ENCODE measurements at regions not wholly inside any gene's neighbourhood (a gene's known extent, or its start where the extent isn't known, plus 50 kb on each side); places are given as distances from the start of the nearest gene placed in this dataset.

DNA sequence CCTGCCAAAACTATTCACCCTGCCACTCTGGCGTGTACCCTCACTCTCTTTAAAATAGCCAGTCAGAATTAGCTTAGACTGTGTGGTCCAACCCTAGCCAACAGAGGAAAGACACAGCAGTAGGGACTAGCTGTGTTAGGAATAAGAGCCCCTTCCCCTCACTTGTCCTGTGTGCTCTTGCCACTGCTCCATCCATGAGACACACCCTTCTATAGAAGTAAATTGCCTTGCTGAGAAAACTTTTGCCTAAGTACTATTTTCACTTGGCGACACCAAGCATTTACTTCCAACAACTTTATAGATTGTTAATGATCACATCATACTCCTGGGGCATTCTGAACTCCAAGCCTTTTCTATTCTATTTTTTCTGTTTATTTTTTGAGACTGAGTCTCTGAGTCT lies 170.2 kb upstream of the TRIM24 start:
- no peak overlapping the region for H3K4me3 ChIP-seq (ENCODE audit: low read depth, low read length)
- TF ChIP-seq, protein P1, sequence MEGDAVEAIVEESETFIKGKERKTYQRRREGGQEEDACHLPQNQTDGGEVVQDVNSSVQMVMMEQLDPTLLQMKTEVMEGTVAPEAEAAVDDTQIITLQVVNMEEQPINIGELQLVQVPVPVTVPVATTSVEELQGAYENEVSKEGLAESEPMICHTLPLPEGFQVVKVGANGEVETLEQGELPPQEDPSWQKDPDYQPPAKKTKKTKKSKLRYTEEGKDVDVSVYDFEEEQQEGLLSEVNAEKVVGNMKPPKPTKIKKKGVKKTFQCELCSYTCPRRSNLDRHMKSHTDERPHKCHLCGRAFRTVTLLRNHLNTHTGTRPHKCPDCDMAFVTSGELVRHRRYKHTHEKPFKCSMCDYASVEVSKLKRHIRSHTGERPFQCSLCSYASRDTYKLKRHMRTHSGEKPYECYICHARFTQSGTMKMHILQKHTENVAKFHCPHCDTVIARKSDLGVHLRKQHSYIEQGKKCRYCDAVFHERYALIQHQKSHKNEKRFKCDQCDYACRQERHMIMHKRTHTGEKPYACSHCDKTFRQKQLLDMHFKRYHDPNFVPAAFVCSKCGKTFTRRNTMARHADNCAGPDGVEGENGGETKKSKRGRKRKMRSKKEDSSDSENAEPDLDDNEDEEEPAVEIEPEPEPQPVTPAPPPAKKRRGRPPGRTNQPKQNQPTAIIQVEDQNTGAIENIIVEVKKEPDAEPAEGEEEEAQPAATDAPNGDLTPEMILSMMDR (IDR thresholded peaks at IDR 0.05; ENCODE audit: control insufficient read depth, extremely low read depth, insufficient read depth) = no peak
- DNase-seq (ENCODE audit: low read depth) = no peak

DNA sequence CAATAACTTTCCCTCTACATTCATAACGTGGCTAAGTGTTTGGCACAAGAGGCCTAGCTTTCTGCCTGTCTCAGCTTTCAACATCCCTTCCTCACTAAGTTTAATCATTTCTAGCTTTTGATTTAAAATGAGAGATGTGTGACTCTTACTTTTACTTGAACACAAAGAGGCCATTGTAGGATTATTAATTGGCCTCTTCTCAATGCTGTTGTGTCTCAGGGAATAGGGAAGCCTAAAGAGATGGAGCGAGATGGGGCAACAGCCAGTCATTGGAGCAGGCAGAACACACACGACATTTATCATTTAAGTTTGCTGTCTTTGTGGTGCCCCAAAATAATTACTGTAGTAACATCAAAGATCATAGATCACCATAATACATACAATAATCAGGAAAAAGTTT lies 167.1 kb upstream of the TRIM24 start:
- H3K4me3 ChIP-seq (ENCODE audit: low read depth, low read length) = no peak overlapping the region
- no peak for DNase-seq (ENCODE audit: low read depth)
- TF ChIP-seq, protein P1 (IDR thresholded peaks at IDR 0.05; ENCODE audit: control insufficient read depth, extremely low read depth, insufficient read depth) = no peak

DNA sequence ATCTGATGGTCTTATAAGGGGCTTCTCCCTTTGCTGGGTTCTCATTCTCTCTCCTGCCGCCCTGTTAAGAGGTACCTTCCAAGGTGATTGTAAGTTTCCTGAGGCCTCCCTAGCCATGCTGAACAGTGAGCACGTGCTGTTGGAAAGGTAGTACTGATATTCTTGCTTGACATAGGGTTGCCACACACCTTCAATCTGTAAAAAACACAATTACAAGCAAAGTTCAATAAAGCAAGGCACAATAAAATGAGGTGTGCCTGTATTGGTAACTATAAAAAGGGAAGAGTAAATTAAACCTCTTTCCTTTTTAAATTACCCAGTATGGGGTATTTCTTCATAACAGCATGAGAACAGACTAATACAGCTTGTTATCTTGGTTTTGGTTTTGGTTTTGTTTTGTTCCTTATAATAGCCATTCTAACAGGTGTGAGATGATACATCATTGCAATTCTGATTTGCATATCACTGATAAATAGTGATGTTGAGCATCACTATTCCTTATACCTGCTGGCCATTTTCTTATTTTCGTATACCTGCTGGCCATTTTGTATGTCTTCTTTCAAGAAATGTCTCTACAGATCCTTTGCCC lies 164.9 kb upstream of the TRIM24 start:
- DNase-seq (ENCODE audit: low read depth) = no peak
- H3K4me3 ChIP-seq (ENCODE audit: low read depth, low read length) = no peak overlapping the region
- TF ChIP-seq, protein P1 (IDR thresholded peaks at IDR 0.05; ENCODE audit: control insufficient read depth, extremely low read depth, insufficient read depth) = no peak

DNA sequence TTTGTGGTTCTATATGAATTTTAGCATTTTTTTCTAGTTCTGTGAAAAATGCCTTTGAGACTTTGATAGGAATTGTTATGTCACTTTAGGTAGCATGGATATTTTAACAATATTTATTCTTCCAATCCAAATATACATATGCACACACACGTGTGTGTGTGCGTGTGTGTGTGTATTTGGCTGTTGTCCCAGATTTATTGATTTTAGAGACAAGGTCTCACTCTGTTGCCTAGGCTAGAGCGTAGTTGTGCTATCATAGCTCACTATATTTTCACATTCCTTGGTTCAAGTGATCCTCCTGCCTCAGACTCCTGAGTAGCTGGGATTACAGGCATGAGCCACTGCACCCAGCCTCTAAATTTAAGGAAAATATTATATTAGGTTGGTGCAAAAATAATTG lies 162.5 kb upstream of the TRIM24 start:
- TF ChIP-seq, protein P1 (IDR thresholded peaks at IDR 0.05; ENCODE audit: control insufficient read depth, extremely low read depth, insufficient read depth) = no peak
- H3K4me3 ChIP-seq (ENCODE audit: low read depth, low read length) = no peak overlapping the region
- DNase-seq (ENCODE audit: low read depth) = peak; percentile 11

DNA sequence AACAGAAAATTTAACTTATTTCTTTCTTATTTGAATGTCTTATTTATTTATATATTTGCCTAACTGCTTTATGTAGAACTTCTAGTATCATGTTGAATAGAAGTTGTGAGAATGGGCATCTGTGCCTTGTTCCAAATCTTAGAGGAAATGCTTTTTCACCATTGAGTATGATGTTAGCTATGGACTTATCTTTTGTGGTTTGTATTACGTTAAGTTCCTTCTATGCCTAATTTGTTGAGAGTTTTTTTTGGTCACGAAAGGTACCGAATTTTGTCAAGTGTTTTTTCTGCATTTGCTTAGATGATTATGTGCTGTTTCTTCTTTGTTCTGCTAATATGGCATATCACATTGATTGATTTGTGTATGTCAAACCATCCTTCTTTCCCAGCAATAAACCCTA lies 161.0 kb upstream of the TRIM24 start:
- H3K4me3 ChIP-seq (ENCODE audit: low read depth, low read length) = no peak overlapping the region
- TF ChIP-seq, protein P1 (IDR thresholded peaks at IDR 0.05; ENCODE audit: control insufficient read depth, extremely low read depth, insufficient read depth) = no peak
- no peak for DNase-seq (ENCODE audit: low read depth)

DNA sequence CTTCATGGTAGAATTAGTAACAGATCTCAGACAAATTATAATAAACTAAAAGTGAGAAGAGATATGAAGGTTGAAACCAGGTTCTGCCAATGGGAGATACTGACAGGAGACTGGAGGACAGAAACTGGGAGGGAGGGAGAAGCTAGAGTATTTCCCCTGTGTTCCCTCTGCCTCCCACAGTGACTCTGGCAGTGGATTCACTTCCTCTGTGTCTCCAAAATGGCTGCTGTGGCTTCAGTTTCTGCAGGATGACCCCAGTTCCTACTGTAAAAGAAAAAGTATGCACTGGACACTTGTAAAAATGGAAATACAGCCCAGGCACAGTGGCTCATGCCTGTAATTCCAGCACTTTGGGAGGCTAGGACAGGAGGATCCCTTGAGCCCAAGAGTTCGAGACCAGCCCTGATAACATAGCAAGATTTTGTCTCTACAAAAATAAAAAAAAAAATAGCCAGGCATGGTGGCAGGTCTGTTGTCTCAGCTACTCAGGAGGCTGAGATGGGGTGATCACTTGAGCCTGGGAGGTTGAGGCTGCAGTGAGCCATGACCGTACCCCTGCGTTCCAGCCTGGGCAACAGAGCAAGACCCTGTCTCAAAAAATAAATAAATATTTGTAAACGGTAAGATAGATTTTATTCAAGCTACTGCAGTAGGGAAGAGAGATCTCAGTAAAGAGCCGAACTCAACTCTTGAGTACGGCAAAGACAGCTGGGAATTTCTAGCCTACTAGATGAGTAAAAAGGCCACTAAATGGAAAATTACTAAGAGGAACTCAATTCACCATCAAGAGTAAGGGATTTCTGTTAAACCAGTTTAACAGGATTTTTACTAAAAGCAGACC lies 156.6 kb upstream of the TRIM24 start:
- TF ChIP-seq, protein P1 (IDR thresholded peaks at IDR 0.05; ENCODE audit: control insufficient read depth, extremely low read depth, insufficient read depth) = no peak
- H3K4me3 ChIP-seq (ENCODE audit: low read depth, low read length) = no peak overlapping the region
- no peak for DNase-seq (ENCODE audit: low read depth)

DNA sequence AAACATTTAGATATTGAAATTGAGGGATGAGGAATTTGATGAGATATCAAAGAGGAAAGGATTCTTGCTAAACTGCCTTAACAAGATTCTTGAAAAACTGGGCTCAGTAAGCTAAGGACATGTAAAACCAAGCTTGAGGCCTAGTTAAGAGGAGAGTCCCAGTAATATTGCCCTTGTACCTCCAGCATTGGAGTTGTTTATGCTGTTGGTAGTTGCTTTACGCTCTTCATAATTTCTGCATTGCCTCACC lies 156.1 kb upstream of the TRIM24 start:
- H3K4me3 ChIP-seq (ENCODE audit: low read depth, low read length) = no peak overlapping the region
- TF ChIP-seq, protein P1 (IDR thresholded peaks at IDR 0.05; ENCODE audit: control insufficient read depth, extremely low read depth, insufficient read depth) = no peak
- DNase-seq (ENCODE audit: low read depth) = peak; percentile 38

Data from LNCaP clone FGC (cell line).